HepG2 (cell line): ENCODE measurements at regions not wholly inside any gene's neighbourhood (a gene's known extent, or its start where the extent isn't known, plus 50 kb on each side); places are given as distances from the start of the nearest gene placed in this dataset.

Experiments
- CTCF ChIP-seq: sonication (generic); formaldehyde crosslinking; IDR thresholded peaks from 2 replicates; pipeline ENCODE4 v1.5.0; 2020; ENCODE audit warnings: mild to moderate bottlenecking, missing genetic modification reagents, moderate library complexity
- HNRNPL ChIP-seq: fragments of 200-400 bp; formaldehyde crosslinking; IDR thresholded peaks from 2 replicates; pipeline ENCODE4 v1.6.1; 2017; ENCODE audit warnings: mild to moderate bottlenecking, low read depth, low read length
- MAX ChIP-seq: IDR thresholded peaks from 2 replicates; pipeline ENCODE4 v1.6.1; 2012; ENCODE audit warnings: inconsistent platforms
- POLR2A ChIP-seq, 2 experiments: IDR thresholded peaks; 2 replicates each; pipeline ENCODE4 v1.6.1; 2011; ENCODE audit warnings: low read depth in 2 of 2, low read length in 2 of 2, mild to moderate bottlenecking in 1 of 2, moderate library complexity in 1 of 2; ENCODE audit not compliant: insufficient read depth in 1 of 2
- YY1 ChIP-seq: IDR thresholded peaks from 2 replicates; pipeline ENCODE4 v1.6.1; 2011; ENCODE audit warnings: low read length, low read depth, moderate library complexity, mild to moderate bottlenecking; ENCODE audit not compliant: insufficient read depth, insufficient replicate concordance
- ZNF704 ChIP-seq: sonication (generic); formaldehyde crosslinking; IDR thresholded peaks from 2 replicates; pipeline ENCODE4 v1.8.1; 2023; ENCODE audit warnings: mild to moderate bottlenecking, inconsistent platforms, moderate library complexity, missing genetic modification reagents, borderline replicate concordance
- ZNF782 ChIP-seq: sonication (generic); formaldehyde crosslinking; IDR thresholded peaks from 2 replicates; pipeline ENCODE4 v1.4.0; 2020; ENCODE audit warnings: missing genetic modification reagents, mild to moderate bottlenecking, borderline replicate concordance

GRCh38 chr10:14409856-14410458 is 79.2 kb upstream of the FRMD4A start:
- TF ChIP-seq YY1, result no peak
- no peak for TF ChIP-seq POLR2A (IDR thresholded peaks at IDR 0.05; ENCODE audit: insufficient read depth in 1 of 2, low read depth in 2 of 2, low read length in 2 of 2)
- TF ChIP-seq CTCF (CRISPR knock-in tag), result no peak
- no peak for TF ChIP-seq MAX
- TF ChIP-seq ZNF704, result no peak
- TF ChIP-seq HNRNPL, result no peak
- no peak for TF ChIP-seq ZNF782 (CRISPR knock-in tag)
